ENCODE measurements at regions not wholly inside any gene's neighbourhood (a gene's known extent, or its start where the extent isn't known, plus 50 kb on each side); places are given as distances from the start of the nearest gene placed in this dataset.

- no peaks in the 10 kb centered on the region for H3K27me3 Mint-ChIP-seq
- ChIA-PET POLR2A (no interaction called here), CTCF (no interaction called here)
- H3K9me3 Mint-ChIP-seq (ENCODE audit: low read depth): no peaks in the 10 kb centered on the region
- no peak for ATAC-seq
- H3K4me1 Mint-ChIP-seq: no peaks in the 10 kb centered on the region
- intact Hi-C loops (cut with DNase I, micrococcal nuclease): no loop called here
- no peak overlapping the region for H3K27ac Mint-ChIP-seq
- no peak overlapping the region for H3K4me3 Mint-ChIP-seq
- no peak for DNase-seq
- no peaks in the 10 kb centered on the region for H3K36me3 Mint-ChIP-seq (ENCODE audit: low read depth)
Observed at GRCh38 chr14:66381755-66382154, 104.4 kb upstream of the CCDC196 start.

GRCh38 chr14:66383257-66383656, 102.9 kb upstream of the CCDC196 start:
- ChIA-PET CTCF (interaction anchor here (1.1 kb wide), 1 partner anchor 15 kb away, joined by 5 read pairs; no protein-coding TSS in a partner anchor), POLR2A (no interaction called here)
- intact Hi-C loops (cut with DNase I, micrococcal nuclease): no loop called here
- no peak overlapping the region for H3K4me3 Mint-ChIP-seq
- no peaks in the 10 kb centered on the region for H3K4me1 Mint-ChIP-seq
- H3K27ac Mint-ChIP-seq: no peak overlapping the region
- no peaks in the 10 kb centered on the region for H3K27me3 Mint-ChIP-seq
- H3K36me3 Mint-ChIP-seq (ENCODE audit: low read depth): no peaks in the 10 kb centered on the region
- no peak for DNase-seq
- no peak for ATAC-seq
- H3K9me3 Mint-ChIP-seq (ENCODE audit: low read depth): no peaks in the 10 kb centered on the region

GRCh38 chr14:66383771-66384170, 102.4 kb upstream of the CCDC196 start:
- Mint-ChIP-seq H3K36me3 (ENCODE audit: low read depth) (no peaks in the 10 kb centered on the region), H3K9me3 (ENCODE audit: low read depth) (no peaks in the 10 kb centered on the region), H3K27me3 (no peaks in the 10 kb centered on the region), H3K4me1 (no peaks in the 10 kb centered on the region), H3K4me3 (no peak overlapping the region), H3K27ac (no peak overlapping the region)
- ChIA-PET CTCF (no interaction called here), POLR2A (no interaction called here)
- intact Hi-C loops (cut with DNase I, micrococcal nuclease): no loop called here
- ATAC-seq (no peak), DNase-seq (no peak)

- Mint-ChIP-seq H3K4me1 (no peaks in the 10 kb centered on the region), H3K9me3 (ENCODE audit: low read depth) (no peaks in the 10 kb centered on the region), H3K27ac (no peak overlapping the region), H3K27me3 (no peaks in the 10 kb centered on the region), H3K4me3 (no peak overlapping the region), H3K36me3 (ENCODE audit: low read depth) (no peaks in the 10 kb centered on the region)
- no peak for ATAC-seq
- POLR2A ChIA-PET: no interaction called here
- CTCF ChIA-PET: interaction anchor here (1.5 kb wide), 1 partner anchor 29 kb away, joined by 5 read pairs; no protein-coding TSS in a partner anchor
- intact Hi-C loops (cut with DNase I, micrococcal nuclease): no loop called here
- DNase-seq: no peak
Observed at GRCh38 chr14:66388516-66388915, 97.7 kb upstream of the CCDC196 start.

GRCh38 chr14:66389481-66389880, 96.7 kb upstream of the CCDC196 start:
- CTCF ChIA-PET: no interaction called here
- ATAC-seq: no peak
- Mint-ChIP-seq H3K4me3 (no peak overlapping the region), H3K27ac (no peak overlapping the region), H3K4me1 (no peaks in the 10 kb centered on the region), H3K27me3 (no peaks in the 10 kb centered on the region), H3K36me3 (ENCODE audit: low read depth) (no peaks in the 10 kb centered on the region), H3K9me3 (ENCODE audit: low read depth) (no peaks in the 10 kb centered on the region)
- POLR2A ChIA-PET: interaction anchor here (0.5 kb wide), 1 partner anchor 70 kb away, joined by 3 read pairs; no protein-coding TSS in a partner anchor
- no peak for DNase-seq
- intact Hi-C loops (cut with DNase I, micrococcal nuclease): no loop called here

- peak; percentile 30 for DNase-seq
- H3K9me3 Mint-ChIP-seq (ENCODE audit: low read depth): no peaks in the 10 kb centered on the region
- no peaks in the 10 kb centered on the region for H3K36me3 Mint-ChIP-seq (ENCODE audit: low read depth)
- ATAC-seq: peak; percentile 89
- no peak overlapping the region for H3K27ac Mint-ChIP-seq
- H3K4me3 Mint-ChIP-seq: no peak overlapping the region
- POLR2A ChIA-PET: no interaction called here
- intact Hi-C loops (cut with DNase I, micrococcal nuclease): no loop called here
- CTCF ChIA-PET: interaction anchor here (0.9 to 2.4 kb wide), 6 partner anchors 7 to 384 kb away, joined by 3 to 21 read pairs (median 4); no protein-coding TSS in a partner anchor
- no peaks in the 10 kb centered on the region for H3K27me3 Mint-ChIP-seq
- H3K4me1 Mint-ChIP-seq: peaks cover 6% of the 10 kb centered on the region
Observed at GRCh38 chr14:66395300-66395699, 90.9 kb upstream of the CCDC196 start.

- H3K9me3 Mint-ChIP-seq (ENCODE audit: low read depth): no peaks in the 10 kb centered on the region
- H3K4me1 Mint-ChIP-seq: peaks cover 6% of the 10 kb centered on the region
- H3K27ac Mint-ChIP-seq: no peak overlapping the region
- H3K36me3 Mint-ChIP-seq (ENCODE audit: low read depth): no peaks in the 10 kb centered on the region
- intact Hi-C loops (cut with DNase I, micrococcal nuclease): no loop called here
- no peak for ATAC-seq
- no peak for DNase-seq
- POLR2A ChIA-PET: no interaction called here
- H3K4me3 Mint-ChIP-seq: no peak overlapping the region
- H3K27me3 Mint-ChIP-seq: no peaks in the 10 kb centered on the region
- CTCF ChIA-PET: interaction anchor here (2.4 kb wide), 1 partner anchor 36 kb away, joined by 21 read pairs; no protein-coding TSS in a partner anchor
Observed at GRCh38 chr14:66396164-66396563, 90.0 kb upstream of the CCDC196 start.

- intact Hi-C loops (cut with DNase I, micrococcal nuclease): no loop called here
- CTCF ChIA-PET: interaction anchor here (8.0 kb wide), 1 partner anchor 38 kb away, joined by 72 read pairs; no protein-coding TSS in a partner anchor
- peaks cover 11% of the 10 kb centered on the region for H3K4me1 Mint-ChIP-seq
- no peak for ATAC-seq
- H3K36me3 Mint-ChIP-seq (ENCODE audit: low read depth): no peaks in the 10 kb centered on the region
- no peak overlapping the region for H3K27ac Mint-ChIP-seq
- peak; percentile 7 for DNase-seq
- no peaks in the 10 kb centered on the region for H3K9me3 Mint-ChIP-seq (ENCODE audit: low read depth)
- H3K4me3 Mint-ChIP-seq: no peak overlapping the region
- POLR2A ChIA-PET: no interaction called here
- H3K27me3 Mint-ChIP-seq: no peaks in the 10 kb centered on the region
Observed at GRCh38 chr14:66398437-66398836, 87.7 kb upstream of the CCDC196 start.

- Mint-ChIP-seq H3K4me1 (peaks cover 5% of the 10 kb centered on the region), H3K9me3 (ENCODE audit: low read depth) (no peaks in the 10 kb centered on the region), H3K4me3 (no peak overlapping the region), H3K27me3 (no peaks in the 10 kb centered on the region), H3K36me3 (ENCODE audit: low read depth) (no peaks in the 10 kb centered on the region), H3K27ac (no peak overlapping the region)
- CTCF ChIA-PET: interaction anchor here (1.0 to 8.0 kb wide), 3 partner anchors 8 to 41 kb away, joined by 4 to 72 read pairs (median 6); no protein-coding TSS in a partner anchor
- ATAC-seq: no peak
- no peak for DNase-seq
- POLR2A ChIA-PET: no interaction called here
- intact Hi-C loops (cut with DNase I, micrococcal nuclease): no loop called here
Observed at GRCh38 chr14:66401449-66402095, 84.6 kb upstream of the CCDC196 start.

GRCh38 chr14:66403183-66403582, 83.0 kb upstream of the CCDC196 start:
- no peaks in the 10 kb centered on the region for H3K9me3 Mint-ChIP-seq (ENCODE audit: low read depth)
- no peak overlapping the region for H3K4me3 Mint-ChIP-seq
- H3K36me3 Mint-ChIP-seq (ENCODE audit: low read depth): no peaks in the 10 kb centered on the region
- ATAC-seq (peak; percentile 36), DNase-seq (no peak)
- POLR2A ChIA-PET: no interaction called here
- peaks cover 5% of the 10 kb centered on the region for H3K4me1 Mint-ChIP-seq
- H3K27ac Mint-ChIP-seq: no peak overlapping the region
- no peaks in the 10 kb centered on the region for H3K27me3 Mint-ChIP-seq
- intact Hi-C loops (cut with DNase I, micrococcal nuclease): loop anchor here (1.0 kb wide), 1 partner anchor 44 kb away; no protein-coding TSS in a partner anchor
- CTCF ChIA-PET: interaction anchor here (0.6 to 8.0 kb wide), 10 partner anchors 9 to 715 kb away, joined by 3 to 72 read pairs (median 4); no protein-coding TSS in a partner anchor

GRCh38 chr14:66404051-66404545, 82.1 kb upstream of the CCDC196 start:
- Mint-ChIP-seq H3K27ac (no peak overlapping the region), H3K27me3 (no peaks in the 10 kb centered on the region), H3K4me3 (no peak overlapping the region), H3K9me3 (ENCODE audit: low read depth) (no peaks in the 10 kb centered on the region), H3K4me1 (peaks cover 5% of the 10 kb centered on the region), H3K36me3 (ENCODE audit: low read depth) (no peaks in the 10 kb centered on the region)
- CTCF ChIA-PET: interaction anchor here (0.7 to 8.0 kb wide), 5 partner anchors 9 to 702 kb away, joined by 3 to 72 read pairs (median 3); no protein-coding TSS in a partner anchor
- no peak for ATAC-seq
- POLR2A ChIA-PET: no interaction called here
- intact Hi-C loops (cut with DNase I, micrococcal nuclease): no loop called here
- no peak for DNase-seq

- H3K9me3 Mint-ChIP-seq (ENCODE audit: low read depth): no peaks in the 10 kb centered on the region
- peaks cover 5% of the 10 kb centered on the region for H3K4me1 Mint-ChIP-seq
- no peak overlapping the region for H3K27ac Mint-ChIP-seq
- ChIA-PET POLR2A (no interaction called here), CTCF (interaction anchor here (0.6 to 8.0 kb wide), 3 partner anchors 10 to 549 kb away, joined by 3 to 72 read pairs (median 5); no protein-coding TSS in a partner anchor)
- DNase-seq (no peak), ATAC-seq (no peak)
- no peak overlapping the region for H3K4me3 Mint-ChIP-seq
- H3K36me3 Mint-ChIP-seq (ENCODE audit: low read depth): no peaks in the 10 kb centered on the region
- H3K27me3 Mint-ChIP-seq: no peaks in the 10 kb centered on the region
- intact Hi-C loops (cut with DNase I, micrococcal nuclease): no loop called here
Observed at GRCh38 chr14:66405158-66405557, 81.0 kb upstream of the CCDC196 start.
